ENCODE measurements at regions not wholly inside any gene's neighbourhood (a gene's known extent, or its start where the extent isn't known, plus 50 kb on each side); places are given as distances from the start of the nearest gene placed in this dataset.

GRCh38 chr1:227424953-227425352 lies 106.7 kb upstream of the CDC42BPA start:
- TF ChIP-seq, protein P1, sequence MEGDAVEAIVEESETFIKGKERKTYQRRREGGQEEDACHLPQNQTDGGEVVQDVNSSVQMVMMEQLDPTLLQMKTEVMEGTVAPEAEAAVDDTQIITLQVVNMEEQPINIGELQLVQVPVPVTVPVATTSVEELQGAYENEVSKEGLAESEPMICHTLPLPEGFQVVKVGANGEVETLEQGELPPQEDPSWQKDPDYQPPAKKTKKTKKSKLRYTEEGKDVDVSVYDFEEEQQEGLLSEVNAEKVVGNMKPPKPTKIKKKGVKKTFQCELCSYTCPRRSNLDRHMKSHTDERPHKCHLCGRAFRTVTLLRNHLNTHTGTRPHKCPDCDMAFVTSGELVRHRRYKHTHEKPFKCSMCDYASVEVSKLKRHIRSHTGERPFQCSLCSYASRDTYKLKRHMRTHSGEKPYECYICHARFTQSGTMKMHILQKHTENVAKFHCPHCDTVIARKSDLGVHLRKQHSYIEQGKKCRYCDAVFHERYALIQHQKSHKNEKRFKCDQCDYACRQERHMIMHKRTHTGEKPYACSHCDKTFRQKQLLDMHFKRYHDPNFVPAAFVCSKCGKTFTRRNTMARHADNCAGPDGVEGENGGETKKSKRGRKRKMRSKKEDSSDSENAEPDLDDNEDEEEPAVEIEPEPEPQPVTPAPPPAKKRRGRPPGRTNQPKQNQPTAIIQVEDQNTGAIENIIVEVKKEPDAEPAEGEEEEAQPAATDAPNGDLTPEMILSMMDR (IDR thresholded peaks at IDR 0.05 in 2 of 3, conservative IDR thresholded peaks at IDR 0.05 in 1 of 3; ENCODE audit: control insufficient read depth in 2 of 3, extremely low read depth in 1 of 3, insufficient read depth in 1 of 3, low read depth in 3 of 3, low read length in 3 of 3): no peak
- TF ChIP-seq POLR2A (IDR thresholded peaks at IDR 0.05; ENCODE audit: low read depth, low read length) (no peak), KDM1A (IDR thresholded peaks at IDR 0.05; ENCODE audit: borderline replicate concordance) (no peak), SRF (IDR thresholded peaks at IDR 0.05; ENCODE audit: low read depth in 2 of 2, low read length in 2 of 2) (no peak), MTA3 (IDR thresholded peaks at IDR 0.05; ENCODE audit: borderline replicate concordance, low read length) (no peak), YY1 (IDR thresholded peaks at IDR 0.05; ENCODE audit: low read depth, low read length) (no peak), E2F4 (IDR thresholded peaks at IDR 0.05; ENCODE audit: low read depth, low read length) (no peak), ESRRA (IDR thresholded peaks at IDR 0.05; ENCODE audit: low read length) (no peak), SIN3A (IDR thresholded peaks at IDR 0.05; ENCODE audit: low read depth, low read length) (no peak), HDAC2 (IDR thresholded peaks at IDR 0.05) (no peak)

Measured in GM12878 (cell line).